Hematopoietic multipotent progenitor cell (in vitro differentiated cells): ENCODE measurements at regions not wholly inside any gene's neighbourhood (a gene's known extent, or its start where the extent isn't known, plus 50 kb on each side); places are given as distances from the start of the nearest gene placed in this dataset.
"Not testable (repeated sequence)": the region's sequence is repeated elsewhere in the genome, so short reads cannot be mapped to it uniquely, and the experiment has no call there.

ENCODE experiments used
- DNase-seq, 3 donors: peaks; one replicate each; pipeline ENCODE4 v3.0.0-alpha.2; 2011 to 2015; ENCODE audit warnings: low read depth in 2 of 3, low spot score in 2 of 3

DNA sequence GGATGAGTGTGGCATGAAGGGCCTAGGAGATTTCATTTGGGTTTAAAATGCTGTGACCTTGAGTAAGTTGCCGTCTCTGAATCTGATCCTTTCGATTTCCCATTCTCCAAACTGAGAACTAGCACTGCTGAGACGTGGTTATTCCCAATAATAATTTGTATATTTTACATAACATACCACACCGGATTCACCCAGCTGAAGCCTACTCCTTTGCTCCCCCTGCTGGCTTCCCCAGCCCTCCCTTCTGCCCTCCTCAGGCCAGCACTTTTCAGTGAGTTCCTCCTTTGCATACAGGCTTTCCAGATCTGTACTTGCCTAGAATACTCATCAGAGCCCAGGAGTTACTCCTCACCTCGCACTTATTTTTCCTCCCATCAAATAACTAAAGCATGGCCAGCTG, 255.1 kb downstream of the OR4F29 start:
- DNase-seq: not testable (repeated sequence)

- DNase-seq: not testable (repeated sequence)
These were observed 260.0 kb downstream of the OR4F29 start for GRCh38 chr1:191296-192049.

DNA sequence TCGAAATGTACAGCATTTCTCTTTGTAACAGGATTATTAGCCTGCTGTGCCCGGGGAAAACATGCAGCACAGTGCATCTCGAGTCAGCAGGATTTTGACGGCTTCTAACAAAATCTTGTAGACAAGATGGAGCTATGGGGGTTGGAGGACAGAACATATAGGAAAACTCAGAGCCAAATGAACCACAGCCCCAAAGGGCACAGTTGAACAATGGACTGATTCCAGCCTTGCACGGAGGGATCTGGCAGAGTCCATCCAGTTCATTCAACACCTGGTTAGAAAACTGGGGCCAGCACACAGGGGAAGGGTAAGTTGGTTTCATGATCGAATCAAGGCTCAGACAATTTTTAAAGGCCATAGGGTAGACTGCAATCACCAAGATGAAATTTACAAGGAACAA, 260.8 kb downstream of the OR4F29 start:
- DNase-seq: not testable (repeated sequence)

DNA sequence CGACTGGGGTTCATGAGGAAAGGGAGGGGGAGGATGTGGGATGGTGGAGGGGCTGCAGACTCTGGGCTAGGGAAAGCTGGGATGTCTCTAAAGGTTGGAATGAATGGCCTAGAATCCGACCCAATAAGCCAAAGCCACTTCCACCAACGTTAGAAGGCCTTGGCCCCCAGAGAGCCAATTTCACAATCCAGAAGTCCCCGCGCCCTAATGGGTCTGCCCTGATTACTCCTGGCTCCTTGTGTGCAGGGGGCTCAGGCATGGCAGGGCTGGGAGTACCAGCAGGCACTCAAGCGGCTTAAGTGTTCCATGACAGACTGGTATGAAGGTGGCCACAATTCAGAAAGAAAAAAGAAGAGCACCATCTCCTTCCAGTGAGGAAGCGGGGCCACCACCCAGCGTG, 261.6 kb downstream of the OR4F29 start:
- not testable (repeated sequence) for DNase-seq

DNA sequence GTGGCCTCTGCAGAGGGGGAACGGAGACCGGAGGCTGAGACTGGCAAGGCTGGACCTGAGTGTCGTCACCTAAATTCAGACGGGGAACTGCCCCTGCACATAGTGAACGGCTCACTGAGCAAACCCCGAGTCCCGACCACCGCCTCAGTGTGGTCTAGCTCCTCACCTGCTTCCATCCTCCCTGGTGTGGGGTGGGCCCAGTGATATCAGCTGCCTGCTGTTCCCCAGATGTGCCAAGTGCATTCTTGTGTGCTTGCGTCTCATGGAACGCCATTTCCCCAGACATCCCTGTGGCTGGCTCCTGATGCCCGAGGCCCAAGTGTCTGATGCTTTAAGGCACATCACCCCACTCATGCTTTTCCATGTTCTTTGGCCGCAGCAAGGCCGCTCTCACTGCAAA, 262.2 kb downstream of the OR4F29 start:
- DNase-seq: not testable (repeated sequence)

GRCh38 chr1:187298-187697, 264.2 kb downstream of the OR4F29 start:
- not testable (repeated sequence) for DNase-seq

- peak in 1 of 3 donors; percentile 0 for DNase-seq
These were observed 264.8 kb downstream of the OR4F29 start for GRCh38 chr1:186691-187131.

GRCh38 chr1:186223-186622, 265.3 kb downstream of the OR4F29 start:
- DNase-seq: not testable (repeated sequence)

DNA sequence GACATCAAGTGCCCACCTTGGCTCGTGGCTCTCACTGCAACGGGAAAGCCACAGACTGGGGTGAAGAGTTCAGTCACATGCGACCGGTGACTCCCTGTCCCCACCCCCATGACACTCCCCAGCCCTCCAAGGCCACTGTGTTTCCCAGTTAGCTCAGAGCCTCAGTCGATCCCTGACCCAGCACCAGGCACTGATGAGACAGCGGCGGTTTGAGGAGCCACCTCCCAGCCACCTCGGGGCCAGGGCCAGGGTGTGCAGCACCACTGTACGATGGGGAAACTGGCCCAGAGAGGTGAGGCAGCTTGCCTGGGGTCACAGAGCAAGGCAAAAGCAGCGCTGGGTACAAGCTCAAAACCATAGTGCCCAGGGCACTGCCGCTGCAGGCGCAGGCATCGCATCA, 266.0 kb downstream of the OR4F29 start:
- not testable (repeated sequence) for DNase-seq

GRCh38 chr1:184336-184686, 267.2 kb downstream of the OR4F29 start:
- DNase-seq: not testable (repeated sequence)

GRCh38 chr1:183620-184335, 267.7 kb downstream of the OR4F29 start:
- DNase-seq: not testable (repeated sequence)

DNA sequence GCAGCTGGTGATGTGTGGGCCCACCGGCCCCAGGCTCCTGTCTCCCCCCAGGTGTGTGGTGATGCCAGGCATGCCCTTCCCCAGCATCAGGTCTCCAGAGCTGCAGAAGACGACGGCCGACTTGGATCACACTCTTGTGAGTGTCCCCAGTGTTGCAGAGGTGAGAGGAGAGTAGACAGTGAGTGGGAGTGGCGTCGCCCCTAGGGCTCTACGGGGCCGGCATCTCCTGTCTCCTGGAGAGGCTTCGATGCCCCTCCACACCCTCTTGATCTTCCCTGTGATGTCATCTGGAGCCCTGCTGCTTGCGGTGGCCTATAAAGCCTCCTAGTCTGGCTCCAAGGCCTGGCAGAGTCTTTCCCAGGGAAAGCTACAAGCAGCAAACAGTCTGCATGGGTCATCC, 268.4 kb downstream of the OR4F29 start:
- not testable (repeated sequence) for DNase-seq

- DNase-seq: not testable (repeated sequence)
These were observed 268.8 kb downstream of the OR4F29 start for GRCh38 chr1:182631-183030.

GRCh38 chr1:181247-182216, 269.9 kb downstream of the OR4F29 start:
- peak; percentile 49 to 70 (median 62) for DNase-seq

DNA sequence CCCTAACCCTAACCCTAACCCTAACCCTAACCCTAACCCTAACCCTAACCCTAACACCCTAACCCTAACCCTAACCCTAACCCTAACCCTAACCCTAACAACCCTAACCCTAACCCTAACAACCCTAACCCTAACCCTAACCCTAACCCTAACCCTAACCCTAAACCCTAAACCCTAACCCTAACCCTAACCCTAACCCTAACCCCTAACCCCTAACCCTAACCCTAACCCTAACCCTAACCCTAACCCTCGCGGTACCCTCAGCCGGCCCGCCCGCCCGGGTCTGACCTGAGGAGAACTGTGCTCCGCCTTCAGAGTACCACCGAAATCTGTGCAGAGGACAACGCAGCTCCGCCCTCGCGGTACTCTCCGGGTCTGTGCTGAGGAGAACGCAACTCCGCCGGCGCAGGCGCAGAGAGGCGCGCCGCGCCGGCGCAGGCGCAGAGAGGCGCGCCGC, 270.7 kb downstream of the OR4F29 start:
- peak in 2 of 3 donors; percentile 0 to 11 for DNase-seq

DNA sequence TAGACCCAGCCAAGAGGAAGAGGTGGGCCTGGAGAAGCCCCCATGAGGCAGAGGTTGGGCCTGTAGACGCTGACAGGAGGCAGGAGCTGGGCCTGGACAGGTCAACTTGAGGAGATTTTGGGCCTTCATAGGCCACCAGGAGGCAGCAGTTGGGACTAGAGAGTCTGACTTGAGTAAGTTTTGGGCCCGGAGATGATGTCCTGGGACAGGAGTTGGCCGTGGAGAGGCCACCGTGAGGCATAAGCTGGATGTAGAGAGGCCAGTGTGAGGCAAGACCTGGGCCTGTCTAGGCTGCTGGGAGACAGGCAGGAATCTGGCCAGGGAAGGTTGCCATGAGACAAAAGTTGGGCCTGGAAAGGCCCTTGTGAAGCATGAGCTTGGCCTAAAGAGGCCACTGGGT, 312.6 kb downstream of the OR4F29 start:
- not testable (repeated sequence) for DNase-seq

DNA sequence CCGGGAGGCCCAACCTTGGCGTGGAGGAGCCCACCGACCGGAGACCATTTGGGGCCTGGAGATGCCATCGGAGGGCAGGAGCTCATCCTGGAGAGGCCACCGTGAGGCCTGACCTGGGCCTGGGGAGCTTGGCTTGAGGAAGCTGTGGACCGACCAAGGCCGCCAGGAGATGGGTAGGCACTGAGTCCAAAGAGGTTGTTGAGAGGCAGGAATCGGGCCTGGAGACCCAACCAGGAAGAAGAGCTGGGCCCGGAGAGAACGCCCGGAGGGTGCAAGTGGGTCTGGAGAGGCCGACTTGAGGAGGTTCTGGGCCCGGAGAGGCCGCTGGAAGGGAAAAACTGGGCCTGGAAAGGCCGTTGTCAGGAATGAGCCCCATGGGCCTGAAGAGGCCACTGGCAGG, 313.8 kb downstream of the OR4F29 start:
- not testable (repeated sequence) for DNase-seq

- DNase-seq: not testable (repeated sequence)
These were observed 315.0 kb downstream of the OR4F29 start for GRCh38 chr1:136344-136932.

DNA sequence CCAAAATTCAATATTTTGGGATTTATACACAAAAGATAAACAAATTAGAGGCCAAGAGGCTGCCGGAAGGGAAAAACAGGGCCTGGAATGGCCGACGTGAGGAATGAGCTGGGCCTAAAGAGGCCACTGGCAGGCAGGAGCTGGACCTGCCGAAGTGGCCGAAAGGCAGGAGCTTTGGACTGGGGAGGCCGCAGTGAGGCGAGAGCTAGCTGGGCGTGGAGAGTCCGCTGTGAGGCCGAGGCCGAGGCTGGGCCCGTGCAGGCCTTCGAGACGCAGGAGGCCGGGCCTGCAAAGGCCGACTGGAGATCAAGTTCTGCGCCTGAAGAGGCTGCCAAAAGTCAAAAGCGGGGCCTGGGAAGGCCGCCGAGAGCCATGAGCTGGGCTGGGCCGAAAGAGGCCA, 316.5 kb downstream of the OR4F29 start:
- not testable (repeated sequence) for DNase-seq

- not testable (repeated sequence) for DNase-seq
These were observed 333.0 kb downstream of the OR4F29 start for GRCh38 chr1:118440-118839.
